ENCODE measurements at regions not wholly inside any gene's neighbourhood (a gene's known extent, or its start where the extent isn't known, plus 50 kb on each side); places are given as distances from the start of the nearest gene placed in this dataset.
"Not testable (repeated sequence)": the region's sequence is repeated elsewhere in the genome, so short reads cannot be mapped to it uniquely, and the experiment has no call there.

GRCh38 chr5:57002959-57003485 lies 51.1 kb upstream of the MIER3 start:
- CTCF ChIA-PET = interaction anchor here (0.6 kb wide), 1 partner anchor 418 kb away, joined by 3 read pairs; no protein-coding TSS in a partner anchor
- POLR2A ChIA-PET = no interaction called here

DNA sequence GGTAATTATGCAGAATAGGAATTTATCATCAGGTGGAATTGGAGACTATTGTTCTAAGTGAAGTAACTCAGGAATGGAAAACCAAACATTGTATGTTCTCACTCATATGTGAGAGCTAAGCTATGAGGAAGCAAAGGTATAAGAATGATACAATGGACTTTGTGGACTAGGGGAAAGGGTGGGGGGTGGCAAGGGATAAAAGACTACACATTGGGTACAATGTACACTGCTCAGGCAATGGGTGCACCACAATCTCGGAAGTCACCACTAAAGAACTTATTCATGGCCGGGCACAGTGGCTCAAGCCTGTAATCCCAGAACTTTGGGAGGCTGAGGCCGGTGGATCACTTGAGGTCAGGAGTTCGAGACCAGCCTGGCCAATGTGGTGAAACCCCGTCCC lies 51.6 kb upstream of the MIER3 start:
- CTCF ChIA-PET, POLR2A ChIA-PET: not testable (repeated sequence)

GRCh38 chr5:57004800-57005199 lies 52.9 kb upstream of the MIER3 start:
- ChIA-PET POLR2A (no interaction called here), CTCF (no interaction called here)

- ChIA-PET POLR2A (no interaction called here), CTCF (no interaction called here)
Observed at GRCh38 chr5:57007344-57007743, 55.4 kb upstream of the MIER3 start.

DNA sequence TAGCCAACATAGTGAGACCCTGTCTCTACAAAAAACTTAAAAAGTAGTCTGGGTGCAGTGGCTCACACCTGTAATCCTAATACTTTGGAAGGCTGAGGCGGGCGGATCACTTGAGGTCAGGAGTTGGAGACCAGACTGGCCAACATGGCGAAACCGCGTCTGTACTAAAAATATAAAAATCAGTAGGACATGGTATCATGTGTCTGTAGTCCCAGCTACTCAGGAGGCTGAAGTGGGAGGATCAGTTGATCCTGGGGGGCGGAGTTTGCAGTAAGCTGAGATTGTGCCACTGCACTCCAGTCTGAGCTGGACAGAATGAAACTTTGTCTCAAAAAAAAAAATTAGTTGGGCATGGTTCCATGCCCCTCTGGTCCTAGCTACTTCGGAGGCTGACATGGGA lies 57.9 kb upstream of the MIER3 start:
- ChIA-PET POLR2A (no interaction called here), CTCF (interaction anchor here (0.5 kb wide), 1 partner anchor 1708 kb away, joined by 4 read pairs; no protein-coding TSS in a partner anchor)

DNA sequence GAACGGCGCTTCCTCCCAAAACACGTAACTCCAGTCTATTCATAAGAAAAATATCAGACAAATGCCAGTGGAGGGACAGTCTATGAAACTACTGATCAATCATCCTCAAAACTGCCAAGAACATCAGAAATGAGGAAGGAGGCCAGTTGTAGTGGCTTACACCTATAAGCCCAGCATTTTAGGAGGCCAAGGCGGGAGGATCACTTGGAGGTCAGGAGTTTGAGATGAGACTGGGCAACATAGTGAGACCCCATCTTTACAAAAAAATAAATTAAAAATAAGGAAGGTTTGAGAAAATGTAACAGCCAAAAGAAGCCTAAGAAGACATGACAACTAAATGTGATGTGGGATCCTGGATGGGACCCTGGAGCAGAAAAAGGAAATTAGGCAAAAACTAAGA lies 58.9 kb upstream of the MIER3 start:
- ChIA-PET POLR2A (no interaction called here), CTCF (no interaction called here)

DNA sequence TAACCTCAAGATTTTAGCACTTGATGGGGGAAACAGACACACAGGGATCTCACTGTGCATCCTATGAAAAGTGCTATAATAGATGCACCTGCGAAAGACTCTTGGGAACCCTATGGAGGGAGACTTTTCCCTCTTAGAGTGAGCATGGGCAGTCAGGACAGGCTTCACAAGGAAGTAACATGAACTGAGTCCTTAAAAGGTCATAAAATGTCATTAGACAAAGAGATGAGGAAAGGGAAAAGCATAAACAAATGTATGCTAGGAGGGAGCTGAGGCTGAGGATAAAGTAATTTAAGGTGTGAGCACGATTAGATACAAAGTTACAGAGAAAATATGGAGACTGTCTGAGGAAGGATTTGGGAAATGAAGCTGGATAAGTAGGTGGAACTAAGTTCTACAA lies 60.6 kb upstream of the MIER3 start:
- CTCF ChIA-PET = no interaction called here
- POLR2A ChIA-PET = no interaction called here

GRCh38 chr5:57025961-57026360 lies 74.0 kb upstream of the MIER3 start:
- ChIA-PET CTCF (no interaction called here), POLR2A (no interaction called here)

DNA sequence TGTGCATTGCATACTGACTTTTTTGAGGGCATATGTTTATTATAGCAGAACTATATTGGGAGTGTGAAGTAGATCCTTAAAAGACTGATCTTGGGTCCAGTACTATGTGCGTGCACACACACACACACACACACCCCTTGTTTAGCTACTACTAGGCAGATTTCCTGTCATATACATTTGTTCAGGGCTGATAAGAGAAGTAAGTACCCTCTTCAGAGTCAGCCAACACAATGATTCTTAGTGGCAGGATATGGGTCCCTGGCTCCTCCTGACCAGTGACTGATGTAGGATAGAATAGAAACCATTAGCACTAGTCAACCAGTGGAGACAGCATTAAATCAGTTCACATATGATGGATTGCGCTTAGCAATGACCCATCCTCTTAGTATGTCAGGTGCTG lies 76.2 kb upstream of the MIER3 start:
- ChIA-PET CTCF (interaction anchor here (1.3 kb wide), 1 partner anchor 32 kb away, joined by 3 read pairs; no protein-coding TSS in a partner anchor), POLR2A (no interaction called here)

DNA sequence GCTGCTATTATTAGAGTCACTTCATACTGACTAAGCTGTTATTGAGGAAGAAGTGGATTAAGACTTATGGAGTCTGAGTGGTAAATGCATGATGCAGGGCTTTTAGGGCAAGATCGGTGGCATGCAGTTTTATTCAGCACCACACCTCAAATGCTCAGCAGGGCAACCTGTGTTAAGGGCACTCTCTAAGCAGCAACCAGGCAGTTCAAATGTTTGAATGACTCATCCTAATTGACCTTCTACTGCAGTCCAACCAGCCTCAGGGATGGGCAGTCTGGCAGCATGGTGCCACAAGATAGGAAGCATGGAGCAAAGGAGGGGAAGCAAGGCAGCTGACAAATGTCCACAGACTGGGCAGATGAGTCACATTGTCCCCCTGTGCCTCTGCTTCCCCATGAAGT lies 80.2 kb upstream of the MIER3 start:
- POLR2A ChIA-PET = no interaction called here
- CTCF ChIA-PET = no interaction called here

- ChIA-PET POLR2A (no interaction called here), CTCF (no interaction called here)
Observed at GRCh38 chr5:57033103-57033502, 81.2 kb upstream of the MIER3 start.

- ChIA-PET POLR2A (no interaction called here), CTCF (no interaction called here)
Observed at GRCh38 chr5:57033503-57033902, 81.6 kb upstream of the MIER3 start.

GRCh38 chr5:57034201-57034916 lies 82.4 kb upstream of the MIER3 start:
- POLR2A ChIA-PET = no interaction called here
- CTCF ChIA-PET = no interaction called here

DNA sequence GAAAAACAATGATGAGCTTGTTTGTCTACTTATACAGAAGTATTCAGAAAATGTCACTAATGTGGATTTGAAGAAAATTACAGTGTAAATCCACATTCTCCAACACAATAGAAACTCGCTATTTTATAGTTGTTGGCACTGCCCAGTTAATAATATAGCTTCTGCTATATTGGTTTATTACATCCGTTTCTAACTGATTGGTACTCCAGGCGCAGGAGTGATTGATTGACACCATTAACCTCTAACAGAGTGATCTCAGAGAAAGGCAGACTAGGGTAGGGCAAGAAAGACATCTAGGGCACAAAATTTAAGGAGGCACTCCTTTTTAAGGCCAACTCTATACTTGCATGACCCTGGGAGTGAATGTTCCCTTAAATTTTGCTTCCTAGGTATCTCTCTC lies 84.0 kb upstream of the MIER3 start:
- ChIA-PET CTCF (no interaction called here), POLR2A (no interaction called here)

- POLR2A ChIA-PET = no interaction called here
- CTCF ChIA-PET = no interaction called here
Observed at GRCh38 chr5:57036761-57037160, 84.8 kb upstream of the MIER3 start.

DNA sequence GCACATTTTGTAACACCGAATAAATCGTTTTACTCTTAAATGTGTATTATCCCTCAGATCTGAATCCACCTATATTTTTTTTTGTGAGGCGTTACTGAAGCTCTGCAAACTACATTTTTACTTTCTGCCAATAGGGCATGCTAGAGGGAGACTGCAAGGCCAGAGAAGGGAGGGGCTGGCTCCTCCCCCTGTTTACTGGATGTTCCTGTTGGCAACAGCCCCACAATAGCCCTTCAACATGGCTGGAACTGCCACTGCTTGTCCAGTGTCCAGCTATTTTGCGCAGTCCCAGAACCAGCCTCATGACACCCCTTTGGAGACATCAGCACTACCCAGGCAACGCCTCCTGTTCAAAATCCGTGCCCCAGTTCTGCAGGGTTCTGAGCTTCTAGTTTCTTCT lies 85.4 kb upstream of the MIER3 start:
- CTCF ChIA-PET = no interaction called here
- POLR2A ChIA-PET = no interaction called here

GRCh38 chr5:57041570-57041969 lies 89.6 kb upstream of the MIER3 start:
- CTCF ChIA-PET = interaction anchor here (0.7 kb wide), 1 partner anchor 29 kb away, joined by 3 read pairs; no protein-coding TSS in a partner anchor
- POLR2A ChIA-PET = no interaction called here

- POLR2A ChIA-PET = no interaction called here
- CTCF ChIA-PET = no interaction called here
Observed at GRCh38 chr5:57042524-57042931, 90.6 kb upstream of the MIER3 start.

GRCh38 chr5:57054135-57054534 lies 102.2 kb upstream of the MIER3 start:
- ChIA-PET POLR2A (no interaction called here), CTCF (no interaction called here)

GRCh38 chr5:57054671-57055070 lies 102.7 kb upstream of the MIER3 start:
- ChIA-PET CTCF (no interaction called here), POLR2A (no interaction called here)

DNA sequence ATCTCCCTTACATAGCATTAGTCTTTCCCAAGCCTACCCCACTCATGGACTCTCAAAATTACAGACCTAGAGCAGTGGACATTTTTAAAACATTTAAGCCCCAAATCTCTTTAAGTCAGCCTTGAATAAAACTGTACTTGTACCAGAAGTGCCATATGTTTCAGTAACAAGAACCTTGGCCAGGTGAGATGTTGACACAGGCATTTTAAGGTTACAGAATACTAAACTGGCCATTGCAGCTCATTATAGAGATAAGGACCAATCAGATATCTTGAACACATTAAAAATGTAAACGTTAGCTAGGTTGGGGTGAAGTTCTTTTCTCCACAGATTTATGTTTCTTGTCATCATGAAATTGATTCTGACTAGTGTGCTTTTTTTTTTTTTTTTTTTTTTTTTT lies 103.8 kb upstream of the MIER3 start:
- CTCF ChIA-PET = no interaction called here
- POLR2A ChIA-PET = no interaction called here

- ChIA-PET POLR2A (no interaction called here), CTCF (no interaction called here)
Observed at GRCh38 chr5:57063773-57064172, 110.1 kb upstream of the GPBP1 start.
